Neural progenitor cell (in vitro differentiated cells): ENCODE measurements at regions not wholly inside any gene's neighbourhood (a gene's known extent, or its start where the extent isn't known, plus 50 kb on each side); places are given as distances from the start of the nearest gene placed in this dataset.

Source experiments
- CTCF ChIP-seq: fragments of 200-600 bp; sonication (generic); IDR thresholded peaks from 2 replicates; pipeline ENCODE4 v1.5.1; 2017; ENCODE audit warnings: antibody characterized with exemption, mild to moderate bottlenecking
- EZH2 ChIP-seq: fragments of 200-600 bp; sonication (generic); IDR thresholded peaks from 2 replicates; pipeline ENCODE4 v1.6.1; 2017; ENCODE audit warnings: antibody characterized with exemption, mild to moderate bottlenecking, moderate library complexity
- EZH2phosphoT487 ChIP-seq: fragments of 200-600 bp; sonication (generic); IDR thresholded peaks from 2 replicates; pipeline ENCODE4 v1.6.1; 2017; ENCODE audit warnings: antibody characterized with exemption

- TF ChIP-seq CTCF (no peak), EZH2phosphoT487 (no peak), EZH2 (no peak)
Observed at GRCh38 chr16:73418691-73419090, 370.8 kb upstream of the ZFHX3 start.
